ENCODE measurements at regions not wholly inside any gene's neighbourhood (a gene's known extent, or its start where the extent isn't known, plus 50 kb on each side); places are given as distances from the start of the nearest gene placed in this dataset.

DNA sequence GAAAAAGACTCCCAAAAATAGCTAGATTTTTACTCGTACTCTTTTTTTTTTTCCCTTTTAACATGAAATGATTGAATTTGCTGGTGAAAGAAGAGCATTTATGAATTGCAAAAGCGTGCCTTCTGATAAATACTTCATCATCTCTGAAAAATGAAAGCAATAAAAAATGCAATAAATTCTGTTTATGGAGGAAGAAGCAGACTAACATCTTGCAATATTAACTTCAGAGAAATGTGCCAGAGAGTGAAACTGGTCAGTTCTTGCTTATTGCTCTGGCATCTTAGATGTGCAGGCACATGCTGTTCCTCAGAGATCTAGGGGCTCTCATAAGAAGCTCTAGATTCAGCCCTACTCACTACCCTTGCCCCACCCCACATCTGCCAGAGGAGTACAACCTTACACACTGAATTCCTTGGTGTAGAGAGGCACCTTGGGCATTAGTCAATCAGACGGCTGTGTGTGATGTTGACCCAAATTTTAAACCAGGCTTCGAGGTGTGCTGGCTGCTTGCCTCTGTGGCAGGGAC lies 891.1 kb upstream of the GHITM start:
- Histone ChIP-seq H3K79me1 (ENCODE audit: low read depth, low read length) (no peaks in the 10 kb centered on the region), H3K27me3 (ENCODE audit: control insufficient read depth in 3 of 3, insufficient read depth in 3 of 3, low read depth in 1 of 3, low read length in 3 of 3) (no peaks in the 10 kb centered on the region), H3K18ac (ENCODE audit: low read length) (no peak overlapping the region), H2BK120ac (ENCODE audit: low read depth, low read length) (no peak overlapping the region), H3K4ac (ENCODE audit: low read length) (no peak overlapping the region), H3K36me3 (replicated peaks in 1 of 2; ENCODE audit: control insufficient read depth in 2 of 2, insufficient read depth in 2 of 2, low read length in 2 of 2) (no peaks in the 10 kb centered on the region), H2AFZ (ENCODE audit: low read length) (no peak overlapping the region), H3K9ac (ENCODE audit: low read depth, low read length, poor library complexity) (no peak overlapping the region), H2BK15ac (ENCODE audit: low read length) (no peak overlapping the region), H3K9me3 (replicated peaks in 1 of 2; ENCODE audit: control insufficient read depth in 2 of 2, insufficient read depth in 1 of 2, low read depth in 1 of 2, low read length in 2 of 2) (peaks cover 0 to 4% of the 10 kb centered on the region in 2 donors), H2BK12ac (ENCODE audit: low read length) (no peak overlapping the region), H3K14ac (ENCODE audit: low read length) (no peak overlapping the region), H3K4me2 (ENCODE audit: insufficient read depth, low read length, poor library complexity, severe bottlenecking) (no peak overlapping the region), H4K91ac (ENCODE audit: low read depth, low read length, poor library complexity) (no peak overlapping the region), H2AK5ac (ENCODE audit: low read depth, low read length) (no peak overlapping the region), H4K8ac (ENCODE audit: low read depth, low read length) (no peak overlapping the region), H3K4me3 (ENCODE audit: low read length in 2 of 2) (no peak overlapping the region), H3K27ac (replicated peaks; ENCODE audit: low read length) (no peak overlapping the region), H3K4me1 (ENCODE audit: control insufficient read depth in 2 of 2, insufficient read depth in 1 of 2, low read depth in 1 of 2, low read length in 2 of 2) (no peaks in the 10 kb centered on the region), H3K23ac (ENCODE audit: low read depth, low read length, poor library complexity) (no peak overlapping the region), H2BK5ac (ENCODE audit: low read length) (no peak overlapping the region)
- no peak for DNase-seq (ENCODE audit: low spot score)
- no CpG with 5 or more reads among the region's 4 CpGs for WGBS, 2 donors (ENCODE audit: extremely low coverage in 2 of 2, insufficient read length in 2 of 2, insufficient replicate concordance in 1 of 2)

DNA sequence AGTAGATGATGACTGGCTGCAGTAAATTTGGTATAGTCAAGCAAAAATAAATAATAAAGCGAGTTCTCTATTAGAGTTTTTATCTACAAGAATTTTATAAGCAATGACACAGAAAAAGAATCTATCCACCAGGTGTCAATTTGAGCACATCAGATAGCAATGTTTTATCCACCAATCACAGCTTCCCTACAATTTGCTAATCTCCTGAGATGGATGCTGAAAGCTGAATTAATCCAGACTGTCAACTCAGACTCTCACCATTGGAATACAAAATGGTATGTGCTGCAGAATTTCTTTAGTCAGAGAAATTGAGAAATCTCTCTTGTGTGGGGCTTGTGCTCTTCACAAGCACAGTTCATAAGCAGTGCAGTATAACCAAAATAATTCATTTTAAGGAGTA lies 888.9 kb upstream of the GHITM start:
- DNase-seq (ENCODE audit: low spot score), result no peak
- Histone ChIP-seq H4K91ac (ENCODE audit: low read depth, low read length, poor library complexity) (no peak overlapping the region), H3K4me3 (ENCODE audit: low read length in 2 of 2) (no peak overlapping the region), H2AFZ (ENCODE audit: low read length) (no peak overlapping the region), H3K4ac (ENCODE audit: low read length) (no peak overlapping the region), H3K27ac (replicated peaks; ENCODE audit: low read length) (no peak overlapping the region), H3K14ac (ENCODE audit: low read length) (no peak overlapping the region), H2AK5ac (ENCODE audit: low read depth, low read length) (no peak overlapping the region), H2BK12ac (ENCODE audit: low read length) (no peak overlapping the region), H3K18ac (ENCODE audit: low read length) (no peak overlapping the region), H3K79me1 (ENCODE audit: low read depth, low read length) (no peaks in the 10 kb centered on the region), H3K9me3 (replicated peaks in 1 of 2; ENCODE audit: control insufficient read depth in 2 of 2, insufficient read depth in 1 of 2, low read depth in 1 of 2, low read length in 2 of 2) (peaks cover 0 to 8% of the 10 kb centered on the region in 2 donors), H2BK15ac (ENCODE audit: low read length) (no peak overlapping the region), H3K4me1 (ENCODE audit: control insufficient read depth in 2 of 2, insufficient read depth in 1 of 2, low read depth in 1 of 2, low read length in 2 of 2) (no peaks in the 10 kb centered on the region), H3K9ac (ENCODE audit: low read depth, low read length, poor library complexity) (no peak overlapping the region), H2BK5ac (ENCODE audit: low read length) (no peak overlapping the region), H3K27me3 (ENCODE audit: control insufficient read depth in 3 of 3, insufficient read depth in 3 of 3, low read depth in 1 of 3, low read length in 3 of 3) (no peaks in the 10 kb centered on the region), H3K23ac (ENCODE audit: low read depth, low read length, poor library complexity) (no peak overlapping the region), H3K36me3 (replicated peaks in 1 of 2; ENCODE audit: control insufficient read depth in 2 of 2, insufficient read depth in 2 of 2, low read length in 2 of 2) (no peaks in the 10 kb centered on the region), H3K4me2 (ENCODE audit: insufficient read depth, low read length, poor library complexity, severe bottlenecking) (no peak overlapping the region), H4K8ac (ENCODE audit: low read depth, low read length) (no peak overlapping the region), H2BK120ac (ENCODE audit: low read depth, low read length) (no peak overlapping the region)
- no CpG with 5 or more reads among the region's 1 CpG for WGBS, 2 donors (ENCODE audit: extremely low coverage in 2 of 2, insufficient read length in 2 of 2, insufficient replicate concordance in 1 of 2)

DNA sequence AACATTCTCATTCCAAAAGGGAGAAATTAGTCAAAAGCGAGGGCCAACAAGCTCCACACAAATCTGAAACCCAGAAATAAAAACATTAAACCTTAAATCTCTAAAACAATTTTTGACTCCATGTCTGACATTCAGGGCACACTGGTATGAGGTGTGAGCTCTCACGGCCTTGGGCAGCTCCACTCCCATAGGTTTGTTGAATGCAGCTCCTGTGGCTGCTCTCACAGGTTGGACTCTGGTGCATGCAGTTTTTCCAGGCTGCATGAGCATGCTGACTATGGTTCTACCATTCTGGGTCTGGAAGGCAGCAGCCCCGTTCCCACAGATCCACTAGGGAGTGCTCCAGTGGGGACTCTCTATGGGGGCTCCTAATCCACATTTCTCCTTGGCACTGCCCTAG lies 887.1 kb upstream of the GHITM start:
- Histone ChIP-seq H4K8ac (ENCODE audit: low read depth, low read length) (no peak overlapping the region), H4K91ac (ENCODE audit: low read depth, low read length, poor library complexity) (no peak overlapping the region)

GRCh38 chr10:83252596-83252995 lies 886.7 kb upstream of the GHITM start:
- H2BK12ac ChIP-seq (ENCODE audit: low read length), result no peak overlapping the region
- no peak overlapping the region for H3K27ac ChIP-seq (replicated peaks; ENCODE audit: low read length)
- H3K23ac ChIP-seq (ENCODE audit: low read depth, low read length, poor library complexity), result no peak overlapping the region
- no peak for DNase-seq (ENCODE audit: low spot score)
- no peak overlapping the region for H3K18ac ChIP-seq (ENCODE audit: low read length)
- H3K14ac ChIP-seq (ENCODE audit: low read length), result no peak overlapping the region
- H2BK15ac ChIP-seq (ENCODE audit: low read length), result no peak overlapping the region
- no peak overlapping the region for H3K4me3 ChIP-seq (ENCODE audit: low read length in 2 of 2)
- H3K4me2 ChIP-seq (ENCODE audit: insufficient read depth, low read length, poor library complexity, severe bottlenecking), result no peak overlapping the region
- no peak overlapping the region for H3K4ac ChIP-seq (ENCODE audit: low read length)
- peaks cover 0 to 8% of the 10 kb centered on the region in 2 donors for H3K9me3 ChIP-seq (replicated peaks in 1 of 2; ENCODE audit: control insufficient read depth in 2 of 2, insufficient read depth in 1 of 2, low read depth in 1 of 2, low read length in 2 of 2)
- H4K91ac ChIP-seq (ENCODE audit: low read depth, low read length, poor library complexity), result no peak overlapping the region
- H2BK120ac ChIP-seq (ENCODE audit: low read depth, low read length), result no peak overlapping the region
- H2BK5ac ChIP-seq (ENCODE audit: low read length), result no peak overlapping the region
- no peaks in the 10 kb centered on the region for H3K36me3 ChIP-seq (replicated peaks in 1 of 2; ENCODE audit: control insufficient read depth in 2 of 2, insufficient read depth in 2 of 2, low read length in 2 of 2)
- no peaks in the 10 kb centered on the region for H3K79me1 ChIP-seq (ENCODE audit: low read depth, low read length)
- H3K4me1 ChIP-seq (ENCODE audit: control insufficient read depth in 2 of 2, insufficient read depth in 1 of 2, low read depth in 1 of 2, low read length in 2 of 2), result no peaks in the 10 kb centered on the region
- H4K8ac ChIP-seq (ENCODE audit: low read depth, low read length), result no peak overlapping the region
- no peak overlapping the region for H3K9ac ChIP-seq (ENCODE audit: low read depth, low read length, poor library complexity)
- no peaks in the 10 kb centered on the region for H3K27me3 ChIP-seq (ENCODE audit: control insufficient read depth in 3 of 3, insufficient read depth in 3 of 3, low read depth in 1 of 3, low read length in 3 of 3)
- no peak overlapping the region for H2AK5ac ChIP-seq (ENCODE audit: low read depth, low read length)
- H2AFZ ChIP-seq (ENCODE audit: low read length), result no peak overlapping the region

More for the DNA sequence above, 887.1 kb upstream of the GHITM start:
- no peak overlapping the region for H3K27ac ChIP-seq (replicated peaks; ENCODE audit: low read length)
- H3K4me1 ChIP-seq (ENCODE audit: control insufficient read depth in 2 of 2, insufficient read depth in 1 of 2, low read depth in 1 of 2, low read length in 2 of 2), result no peaks in the 10 kb centered on the region
- H2AFZ ChIP-seq (ENCODE audit: low read length), result no peak overlapping the region
- no peaks in the 10 kb centered on the region for H3K27me3 ChIP-seq (ENCODE audit: control insufficient read depth in 3 of 3, insufficient read depth in 3 of 3, low read depth in 1 of 3, low read length in 3 of 3)
- H2BK12ac ChIP-seq (ENCODE audit: low read length), result no peak overlapping the region
- H2BK120ac ChIP-seq (ENCODE audit: low read depth, low read length), result no peak overlapping the region
- H3K4me3 ChIP-seq (ENCODE audit: low read length in 2 of 2), result no peak overlapping the region
- no peak overlapping the region for H2BK5ac ChIP-seq (ENCODE audit: low read length)
- no CpG with 5 or more reads among the region's 3 CpGs for WGBS, 2 donors (ENCODE audit: extremely low coverage in 2 of 2, insufficient read length in 2 of 2, insufficient replicate concordance in 1 of 2)
- H2BK15ac ChIP-seq (ENCODE audit: low read length), result no peak overlapping the region
- no peaks in the 10 kb centered on the region for H3K79me1 ChIP-seq (ENCODE audit: low read depth, low read length)
- no peak overlapping the region for H3K4ac ChIP-seq (ENCODE audit: low read length)
- no peak overlapping the region for H3K9ac ChIP-seq (ENCODE audit: low read depth, low read length, poor library complexity)
- H3K9me3 ChIP-seq (replicated peaks in 1 of 2; ENCODE audit: control insufficient read depth in 2 of 2, insufficient read depth in 1 of 2, low read depth in 1 of 2, low read length in 2 of 2), result peaks cover 0 to 8% of the 10 kb centered on the region in 2 donors
- H2AK5ac ChIP-seq (ENCODE audit: low read depth, low read length), result no peak overlapping the region
- no peak overlapping the region for H3K23ac ChIP-seq (ENCODE audit: low read depth, low read length, poor library complexity)
- no peak overlapping the region for H3K14ac ChIP-seq (ENCODE audit: low read length)
- H3K4me2 ChIP-seq (ENCODE audit: insufficient read depth, low read length, poor library complexity, severe bottlenecking), result no peak overlapping the region
- no peak overlapping the region for H3K18ac ChIP-seq (ENCODE audit: low read length)
- DNase-seq (ENCODE audit: low spot score), result no peak
- H3K36me3 ChIP-seq (replicated peaks in 1 of 2; ENCODE audit: control insufficient read depth in 2 of 2, insufficient read depth in 2 of 2, low read length in 2 of 2), result no peaks in the 10 kb centered on the region
